ENCODE measurements at regions not wholly inside any gene's neighbourhood (a gene's known extent, or its start where the extent isn't known, plus 50 kb on each side); places are given as distances from the start of the nearest gene placed in this dataset.

DNA sequence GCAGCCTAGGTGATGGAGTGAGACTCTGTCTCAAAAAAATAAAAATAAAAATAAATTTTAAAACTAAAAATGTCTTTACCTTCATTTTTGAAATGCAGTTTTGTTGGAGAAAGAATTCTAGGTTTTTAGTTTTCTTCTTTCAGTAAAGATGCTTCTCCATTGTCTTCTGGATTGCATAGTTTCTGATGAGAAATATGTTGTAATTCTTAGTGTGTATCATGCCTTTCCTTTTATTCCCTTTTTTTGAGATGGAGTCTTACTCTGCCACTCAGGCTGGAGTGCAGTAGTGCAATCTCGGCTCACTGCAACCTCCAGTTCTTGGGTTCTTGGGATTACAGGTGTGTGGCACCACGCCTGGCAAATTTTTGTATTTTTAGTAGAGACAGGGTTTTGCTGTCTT, 130.0 kb upstream of the FBXO11 start:
- no peaks in the 10 kb centered on the region for H3K27me3 ChIP-seq
- no peaks in the 10 kb centered on the region for H3K4me1 ChIP-seq (ENCODE audit: insufficient read depth)
- H3K27ac ChIP-seq, result no peak overlapping the region
- no peak overlapping the region for H3K4me3 ChIP-seq
- TF ChIP-seq POLR2A (IDR thresholded peaks at IDR 0.05), result no peak
- no peak for TF ChIP-seq EP300 (IDR thresholded peaks at IDR 0.05)
- TF ChIP-seq, protein P1, sequence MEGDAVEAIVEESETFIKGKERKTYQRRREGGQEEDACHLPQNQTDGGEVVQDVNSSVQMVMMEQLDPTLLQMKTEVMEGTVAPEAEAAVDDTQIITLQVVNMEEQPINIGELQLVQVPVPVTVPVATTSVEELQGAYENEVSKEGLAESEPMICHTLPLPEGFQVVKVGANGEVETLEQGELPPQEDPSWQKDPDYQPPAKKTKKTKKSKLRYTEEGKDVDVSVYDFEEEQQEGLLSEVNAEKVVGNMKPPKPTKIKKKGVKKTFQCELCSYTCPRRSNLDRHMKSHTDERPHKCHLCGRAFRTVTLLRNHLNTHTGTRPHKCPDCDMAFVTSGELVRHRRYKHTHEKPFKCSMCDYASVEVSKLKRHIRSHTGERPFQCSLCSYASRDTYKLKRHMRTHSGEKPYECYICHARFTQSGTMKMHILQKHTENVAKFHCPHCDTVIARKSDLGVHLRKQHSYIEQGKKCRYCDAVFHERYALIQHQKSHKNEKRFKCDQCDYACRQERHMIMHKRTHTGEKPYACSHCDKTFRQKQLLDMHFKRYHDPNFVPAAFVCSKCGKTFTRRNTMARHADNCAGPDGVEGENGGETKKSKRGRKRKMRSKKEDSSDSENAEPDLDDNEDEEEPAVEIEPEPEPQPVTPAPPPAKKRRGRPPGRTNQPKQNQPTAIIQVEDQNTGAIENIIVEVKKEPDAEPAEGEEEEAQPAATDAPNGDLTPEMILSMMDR (IDR thresholded peaks at IDR 0.05), result no peak
- 94 to 95% (median 95%) methylated on average over 2 of the region's 2 CpGs for WGBS, 3 donors
- no peaks in the 10 kb centered on the region for H3K36me3 ChIP-seq
- H3K9me3 ChIP-seq, result no peaks in the 10 kb centered on the region
- DNase-seq, result no peak
- intact Hi-C loops (cut with DNase I), result no loop called here

DNA sequence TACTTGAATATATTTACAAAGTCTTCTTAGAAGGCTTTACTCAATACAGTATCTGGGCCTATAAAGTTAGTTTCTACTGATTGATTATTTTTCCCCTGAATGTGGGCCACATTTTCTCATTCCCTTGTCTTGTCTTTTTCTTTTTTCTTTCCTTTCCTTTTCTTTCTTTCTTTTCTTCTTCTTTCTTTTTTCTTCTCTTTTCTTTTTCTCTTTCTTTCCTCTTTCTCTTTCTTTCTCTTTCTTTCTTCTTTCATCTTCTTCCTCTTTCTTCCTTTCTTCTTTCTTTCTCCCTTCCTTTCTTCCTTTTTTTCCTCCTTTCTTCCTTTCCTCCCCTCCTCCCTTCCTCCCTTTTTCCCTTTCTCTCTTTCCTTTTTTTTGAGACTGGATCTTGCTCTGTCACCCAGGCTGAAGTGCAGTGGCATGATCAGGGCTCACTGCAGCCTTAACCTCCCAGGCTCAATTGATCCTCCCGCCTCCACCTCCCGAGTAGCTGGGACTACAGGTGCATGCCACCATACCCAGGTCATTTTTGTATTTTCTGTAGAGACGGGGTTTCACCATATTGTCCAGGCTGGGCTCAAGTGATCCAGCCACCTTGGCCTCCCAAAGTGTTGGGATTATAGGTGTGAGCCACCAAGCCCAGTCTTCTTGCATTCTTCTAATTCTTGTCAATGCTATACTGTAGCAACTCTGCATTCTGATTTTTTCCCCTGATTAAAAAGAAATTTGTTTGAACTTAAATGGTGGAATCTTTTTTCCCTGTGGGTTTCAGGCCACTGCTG, 133.1 kb upstream of the FBXO11 start:
- Histone ChIP-seq H3K4me3 (no peak overlapping the region), H3K27ac (no peak overlapping the region), H3K9me3 (no peaks in the 10 kb centered on the region), H3K27me3 (no peaks in the 10 kb centered on the region), H3K4me1 (ENCODE audit: insufficient read depth) (no peaks in the 10 kb centered on the region), H3K36me3 (no peaks in the 10 kb centered on the region)
- TF ChIP-seq EP300 (IDR thresholded peaks at IDR 0.05) (no peak), POLR2A (IDR thresholded peaks at IDR 0.05) (no peak)
- TF ChIP-seq, protein P1 (IDR thresholded peaks at IDR 0.05), result no peak
- WGBS, 3 donors, result 93 to 97% (median 95%) methylated on average over 3 of the region's 3 CpGs
- intact Hi-C loops (cut with DNase I), result no loop called here
- DNase-seq, result no peak

DNA sequence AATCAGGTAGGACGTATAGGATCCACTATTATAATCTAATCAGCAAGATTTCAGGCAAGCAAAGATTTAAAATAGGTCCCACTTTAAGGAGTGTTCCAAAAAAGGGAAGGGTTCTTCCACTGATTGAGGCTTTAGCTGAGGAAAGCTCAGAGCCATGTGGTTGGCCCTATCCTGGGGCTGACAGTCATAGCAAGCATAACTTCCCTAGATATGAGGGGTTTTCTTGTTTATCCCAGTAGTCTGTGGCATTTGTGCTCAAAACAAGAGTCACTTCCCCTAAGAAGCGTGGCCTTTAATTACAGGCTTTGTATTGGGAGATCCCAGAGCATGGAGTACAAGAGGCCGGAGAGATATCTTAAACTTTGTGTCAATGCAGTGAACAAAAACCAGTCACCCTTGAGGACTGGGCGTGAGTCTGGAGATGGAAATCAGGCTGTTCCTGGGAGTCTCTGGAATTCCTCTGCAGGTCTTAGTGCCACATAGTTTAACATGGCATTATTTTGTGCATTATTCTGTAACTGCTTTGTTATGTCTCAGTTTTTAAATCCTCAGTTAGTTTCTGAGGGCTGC, 136.9 kb upstream of the FBXO11 start:
- 83 to 92% (median 91%) methylated on average over 4 of the region's 4 CpGs for WGBS, 3 donors

DNA sequence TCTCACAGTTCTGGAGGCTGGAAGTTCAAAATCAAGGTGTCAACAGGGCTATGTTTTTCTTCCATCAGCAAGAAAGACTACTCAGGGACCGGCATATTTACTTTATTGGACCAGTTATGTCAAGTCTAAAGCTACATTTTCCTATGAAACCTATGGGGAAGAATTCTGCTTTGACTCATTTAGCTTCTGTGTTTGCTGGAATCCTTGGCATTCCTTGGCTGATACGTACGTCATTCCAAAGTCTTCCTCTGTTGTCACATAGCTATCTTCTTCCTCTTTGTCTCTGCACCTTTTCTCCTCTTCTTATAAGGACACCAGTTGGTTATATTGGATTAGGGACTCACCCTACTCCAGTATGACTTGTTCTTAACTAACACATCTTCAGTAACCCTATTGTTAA, 137.4 kb upstream of the FBXO11 start:
- DNase-seq, result no peak
- no peaks in the 10 kb centered on the region for H3K27me3 ChIP-seq
- no peaks in the 10 kb centered on the region for H3K4me1 ChIP-seq (ENCODE audit: insufficient read depth)
- H3K27ac ChIP-seq, result no peak overlapping the region
- intact Hi-C loops (cut with DNase I), result no loop called here
- TF ChIP-seq EP300 (IDR thresholded peaks at IDR 0.05) (no peak), POLR2A (IDR thresholded peaks at IDR 0.05) (no peak)
- 73 to 89% (median 76%) methylated on average over 3 of the region's 3 CpGs for WGBS, 3 donors
- no peaks in the 10 kb centered on the region for H3K9me3 ChIP-seq
- H3K4me3 ChIP-seq, result no peak overlapping the region
- no peaks in the 10 kb centered on the region for H3K36me3 ChIP-seq

More for the DNA sequence above, 136.9 kb upstream of the FBXO11 start:
- intact Hi-C loops (cut with DNase I), result no loop called here
- no peaks in the 10 kb centered on the region for H3K36me3 ChIP-seq
- no peak for DNase-seq
- H3K4me1 ChIP-seq (ENCODE audit: insufficient read depth), result no peaks in the 10 kb centered on the region
- TF ChIP-seq, protein P1 (IDR thresholded peaks at IDR 0.05), result no peak
- no peak for TF ChIP-seq POLR2A (IDR thresholded peaks at IDR 0.05)
- no peak for TF ChIP-seq EP300 (IDR thresholded peaks at IDR 0.05)
- H3K27ac ChIP-seq, result no peak overlapping the region
- H3K9me3 ChIP-seq, result no peaks in the 10 kb centered on the region
- H3K4me3 ChIP-seq, result no peak overlapping the region
- H3K27me3 ChIP-seq, result no peaks in the 10 kb centered on the region

DNA sequence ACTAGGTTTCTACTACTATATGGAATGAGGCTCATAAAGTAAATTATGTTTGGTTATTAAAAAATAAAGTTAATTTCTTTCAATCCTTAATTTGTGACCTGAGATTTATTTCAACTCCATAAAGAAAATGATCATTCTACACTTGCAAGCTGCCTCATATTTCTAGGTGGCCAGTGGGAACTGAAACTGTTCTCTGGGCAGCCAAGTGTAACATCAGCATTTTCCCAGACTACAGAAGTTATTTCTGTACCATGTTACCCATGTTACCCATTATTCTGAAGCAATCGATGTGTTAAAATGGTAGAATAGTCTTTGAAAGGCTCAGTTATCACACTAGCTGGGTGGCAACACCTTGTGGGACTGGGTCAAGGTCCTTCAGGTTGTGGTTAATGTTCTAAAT, 139.3 kb upstream of the FBXO11 start:
- Histone ChIP-seq H3K4me3 (no peak overlapping the region), H3K4me1 (ENCODE audit: insufficient read depth) (no peaks in the 10 kb centered on the region), H3K27ac (no peak overlapping the region), H3K36me3 (no peaks in the 10 kb centered on the region), H3K27me3 (no peaks in the 10 kb centered on the region), H3K9me3 (no peaks in the 10 kb centered on the region)
- TF ChIP-seq EP300 (IDR thresholded peaks at IDR 0.05), result no peak
- no peak for TF ChIP-seq POLR2A (IDR thresholded peaks at IDR 0.05)
- TF ChIP-seq, protein P1 (IDR thresholded peaks at IDR 0.05), result no peak
- intact Hi-C loops (cut with DNase I), result no loop called here
- WGBS, 3 donors, result 76 to 95% (median 91%) methylated on average over 1 of the region's 1 CpG
- no peak for DNase-seq

All from ovary (tissue), 7 donors.